ENCODE measurements at regions not wholly inside any gene's neighbourhood (a gene's known extent, or its start where the extent isn't known, plus 50 kb on each side); places are given as distances from the start of the nearest gene placed in this dataset.

- no peak for TF ChIP-seq ETV6 (IDR thresholded peaks at IDR 0.05; ENCODE audit: borderline replicate concordance in 1 of 2, low read depth in 2 of 2, low read length in 1 of 2)
- TF ChIP-seq ETV6 (CRISPR knock-in tag; IDR thresholded peaks at IDR 0.05; ENCODE audit: borderline replicate concordance), result no peak
- TF ChIP-seq CTCF (IDR thresholded peaks at IDR 0.05 in 2 of 3, conservative IDR thresholded peaks at IDR 0.05 in 1 of 3; ENCODE audit: insufficient read depth in 2 of 3, low read depth in 1 of 3, low read length in 3 of 3), result no peak
- TF ChIP-seq ZNF24 (IDR thresholded peaks at IDR 0.05), result no peak
- TF ChIP-seq MXI1 (IDR thresholded peaks at IDR 0.05; ENCODE audit: low read depth, low read length), result no peak
- TF ChIP-seq ZBTB17 (CRISPR knock-in tag; IDR thresholded peaks at IDR 0.05), result no peak
- no peak for TF ChIP-seq EZH2 (IDR thresholded peaks at IDR 0.05; ENCODE audit: borderline replicate concordance, low read depth, low read length)
- no peak for TF ChIP-seq USF1 (CRISPR knock-in tag; IDR thresholded peaks at IDR 0.05)
- no peak for TF ChIP-seq ZNF696 (CRISPR knock-in tag; conservative IDR thresholded peaks at IDR 0.05)
- TF ChIP-seq ZBTB40 (IDR thresholded peaks at IDR 0.05), result no peak
- TF ChIP-seq ZBTB40 (CRISPR knock-in tag; IDR thresholded peaks at IDR 0.05), result no peak
- TF ChIP-seq MAFK (IDR thresholded peaks at IDR 0.05; ENCODE audit: low read length), result no peak
Observed at GRCh38 chr10:84783909-84784308, 455.5 kb downstream of the CCSER2 start.

Measured in K562 (cell line).